HFF-Myc (cell line): ENCODE measurements at regions not wholly inside any gene's neighbourhood (a gene's known extent, or its start where the extent isn't known, plus 50 kb on each side); places are given as distances from the start of the nearest gene placed in this dataset.

ENCODE experiments used
- DNase-seq: peaks from one replicate; pipeline ENCODE4 v3.0.0-alpha.2; 2011; ENCODE audit warnings: low read depth; ENCODE audit errors: extremely low read depth
- H3K4me3 ChIP-seq: replicated peaks from 2 replicates; pipeline ENCODE4 v1.5.1; 2011; ENCODE audit warnings: low read depth, mild to moderate bottlenecking, control low read depth, low read length
- TF ChIP-seq, protein P1 (sequence below): IDR thresholded peaks from 2 replicates; pipeline ENCODE4 v1.5.1; 2012; ENCODE audit warnings: mild to moderate bottlenecking, low read depth, low read length, control low read depth; ENCODE audit errors: missing control alignments

DNA sequence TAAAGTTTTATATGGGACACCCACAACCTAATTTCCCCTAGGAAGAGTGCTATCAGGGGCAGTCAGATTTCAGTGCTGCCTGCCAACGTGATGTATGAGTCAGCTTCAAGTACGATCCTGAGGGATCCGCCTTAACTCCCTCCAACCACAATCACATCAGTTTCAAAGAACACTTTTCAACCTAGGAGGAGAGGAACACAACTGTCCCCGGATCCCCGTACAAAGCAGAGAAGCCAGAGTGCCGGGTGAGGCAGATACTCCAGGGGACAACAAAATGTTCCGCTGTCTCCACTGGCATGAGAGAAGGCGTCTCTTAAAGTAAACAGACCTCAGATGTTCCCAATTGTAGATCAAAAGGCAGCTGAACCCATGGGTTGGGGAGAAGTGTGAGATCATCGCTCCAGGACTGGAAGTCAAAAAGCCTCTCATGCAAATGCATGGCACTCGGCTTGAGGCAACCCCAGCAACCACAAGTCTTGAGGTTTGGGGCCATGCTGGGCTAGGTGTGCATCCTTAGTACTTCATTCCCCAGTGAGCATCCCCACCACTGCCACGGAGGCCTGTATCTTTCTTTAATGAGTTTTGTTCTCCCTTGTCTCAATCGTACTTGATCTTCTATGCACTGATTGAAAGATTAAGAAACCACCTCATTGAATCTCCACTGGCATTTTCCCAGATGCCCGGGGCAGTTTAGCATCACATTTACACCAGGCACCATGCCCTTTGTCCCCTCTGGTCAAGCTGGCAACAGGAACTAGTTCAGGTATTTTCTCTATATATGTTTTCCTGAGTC lies 91.0 kb upstream of the CCBE1 start:
- H3K4me3 ChIP-seq = peak overlapping the region; percentile 10
- TF ChIP-seq, protein P1, sequence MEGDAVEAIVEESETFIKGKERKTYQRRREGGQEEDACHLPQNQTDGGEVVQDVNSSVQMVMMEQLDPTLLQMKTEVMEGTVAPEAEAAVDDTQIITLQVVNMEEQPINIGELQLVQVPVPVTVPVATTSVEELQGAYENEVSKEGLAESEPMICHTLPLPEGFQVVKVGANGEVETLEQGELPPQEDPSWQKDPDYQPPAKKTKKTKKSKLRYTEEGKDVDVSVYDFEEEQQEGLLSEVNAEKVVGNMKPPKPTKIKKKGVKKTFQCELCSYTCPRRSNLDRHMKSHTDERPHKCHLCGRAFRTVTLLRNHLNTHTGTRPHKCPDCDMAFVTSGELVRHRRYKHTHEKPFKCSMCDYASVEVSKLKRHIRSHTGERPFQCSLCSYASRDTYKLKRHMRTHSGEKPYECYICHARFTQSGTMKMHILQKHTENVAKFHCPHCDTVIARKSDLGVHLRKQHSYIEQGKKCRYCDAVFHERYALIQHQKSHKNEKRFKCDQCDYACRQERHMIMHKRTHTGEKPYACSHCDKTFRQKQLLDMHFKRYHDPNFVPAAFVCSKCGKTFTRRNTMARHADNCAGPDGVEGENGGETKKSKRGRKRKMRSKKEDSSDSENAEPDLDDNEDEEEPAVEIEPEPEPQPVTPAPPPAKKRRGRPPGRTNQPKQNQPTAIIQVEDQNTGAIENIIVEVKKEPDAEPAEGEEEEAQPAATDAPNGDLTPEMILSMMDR = no peak
- DNase-seq = peak; percentile 57

DNA sequence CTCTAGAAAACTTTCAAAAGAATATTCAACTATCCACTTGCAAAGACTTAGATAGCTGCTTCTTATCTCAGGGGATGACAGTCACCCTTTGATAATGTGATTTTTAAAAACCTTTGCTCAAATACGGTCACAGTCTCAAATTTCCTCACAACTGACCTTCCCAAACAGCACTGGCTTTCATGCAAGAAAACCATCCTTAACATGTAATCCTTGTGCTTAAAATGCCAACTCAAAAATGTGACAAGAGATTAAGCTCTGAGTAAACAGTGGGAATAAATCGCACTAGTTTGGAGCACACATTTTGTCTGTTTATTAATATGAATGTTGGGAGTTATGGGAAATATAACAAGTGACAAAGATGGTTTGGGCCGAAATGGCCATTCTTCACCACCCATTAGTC lies 87.5 kb upstream of the CCBE1 start:
- DNase-seq = no peak
- H3K4me3 ChIP-seq = no peak overlapping the region
- TF ChIP-seq, protein P1 = no peak

DNA sequence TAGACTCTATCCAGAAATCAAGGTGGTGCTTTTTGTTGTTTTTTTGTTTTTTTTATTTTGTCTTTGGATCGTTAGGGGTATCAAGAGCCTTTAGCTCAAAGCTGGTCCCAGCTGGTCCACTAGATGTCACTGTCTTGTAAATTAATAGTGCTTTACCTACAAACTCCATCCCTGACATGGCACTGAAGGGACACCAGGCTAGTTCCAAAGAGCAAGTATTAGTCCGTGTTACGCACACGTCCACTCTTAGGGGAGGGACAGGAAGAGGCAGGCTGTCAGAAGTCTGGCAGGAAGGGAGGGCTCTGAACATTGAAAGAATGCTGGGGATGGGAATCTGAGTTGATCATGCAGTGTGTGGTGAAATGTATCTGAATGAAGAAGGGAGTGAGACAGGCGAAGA lies 85.9 kb upstream of the CCBE1 start:
- no peak overlapping the region for H3K4me3 ChIP-seq
- TF ChIP-seq, protein P1 = peak; percentile 74
- DNase-seq = peak; percentile 73

DNA sequence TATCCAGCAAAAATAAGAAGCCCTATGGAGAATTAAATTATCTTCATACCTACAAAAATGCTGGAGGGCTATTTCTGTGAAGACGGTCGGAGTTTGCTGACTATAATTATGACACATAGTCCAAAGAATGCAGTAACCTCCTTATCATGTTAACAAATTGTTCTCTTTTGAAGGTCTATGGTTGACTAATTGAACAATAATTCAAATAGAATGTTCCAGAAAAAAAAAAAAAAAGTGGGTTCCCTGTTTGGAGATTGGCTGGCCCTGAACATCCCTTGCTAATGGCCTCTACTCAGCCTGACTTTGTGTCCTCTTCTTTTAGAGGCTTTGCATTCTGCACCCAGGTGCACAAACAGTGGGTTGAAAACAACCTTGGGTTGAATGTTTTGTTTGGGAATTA lies 82.8 kb upstream of the CCBE1 start:
- H3K4me3 ChIP-seq = no peak overlapping the region
- no peak for DNase-seq
- TF ChIP-seq, protein P1 = no peak

DNA sequence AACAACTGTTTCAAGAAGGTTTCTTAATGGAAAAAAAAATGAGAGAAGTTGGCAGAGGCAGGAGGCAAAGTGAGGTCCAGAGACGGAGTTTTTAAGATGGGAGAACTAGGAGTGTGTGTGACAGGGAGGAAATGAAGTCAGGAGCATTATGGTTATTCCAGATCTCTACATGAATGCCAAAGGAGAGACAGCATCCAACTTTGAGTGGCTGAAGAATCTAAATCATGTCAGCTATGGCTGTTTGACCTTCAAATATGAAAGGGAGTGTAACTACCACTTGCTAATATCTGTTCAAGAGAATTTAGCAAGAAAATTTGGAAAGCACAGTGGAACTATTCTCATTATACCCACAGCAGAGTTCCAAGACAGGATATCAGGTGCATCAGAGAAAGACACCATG lies 81.2 kb upstream of the CCBE1 start:
- no peak for DNase-seq
- H3K4me3 ChIP-seq = no peak overlapping the region
- TF ChIP-seq, protein P1 = no peak

DNA sequence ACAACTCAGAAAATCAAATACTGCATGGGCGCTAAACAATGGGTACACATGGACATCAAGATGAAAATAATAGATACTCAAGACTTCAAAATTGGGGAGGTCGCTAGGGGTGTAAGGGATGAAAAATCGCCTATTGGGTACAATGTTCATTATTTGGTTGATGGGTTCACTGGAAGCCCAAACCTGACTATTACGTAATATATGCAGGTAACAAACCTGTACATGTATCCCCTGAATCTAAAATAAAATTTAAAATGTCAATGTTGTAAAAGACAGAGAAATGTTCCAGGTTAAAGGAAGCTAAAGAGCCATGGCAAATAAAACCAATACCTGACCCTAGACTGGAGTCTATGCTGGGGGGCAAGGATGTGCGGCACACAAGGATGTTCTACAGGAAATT lies 80.4 kb upstream of the CCBE1 start:
- H3K4me3 ChIP-seq = no peak overlapping the region
- TF ChIP-seq, protein P1 = no peak
- DNase-seq = no peak
